RPMI8226 (cell line): ENCODE measurements at regions not wholly inside any gene's neighbourhood (a gene's known extent, or its start where the extent isn't known, plus 50 kb on each side); places are given as distances from the start of the nearest gene placed in this dataset.

ENCODE experiments used
- DNase-seq: peaks from one replicate; pipeline ENCODE4 v3.0.0-alpha.2; 2015

DNA sequence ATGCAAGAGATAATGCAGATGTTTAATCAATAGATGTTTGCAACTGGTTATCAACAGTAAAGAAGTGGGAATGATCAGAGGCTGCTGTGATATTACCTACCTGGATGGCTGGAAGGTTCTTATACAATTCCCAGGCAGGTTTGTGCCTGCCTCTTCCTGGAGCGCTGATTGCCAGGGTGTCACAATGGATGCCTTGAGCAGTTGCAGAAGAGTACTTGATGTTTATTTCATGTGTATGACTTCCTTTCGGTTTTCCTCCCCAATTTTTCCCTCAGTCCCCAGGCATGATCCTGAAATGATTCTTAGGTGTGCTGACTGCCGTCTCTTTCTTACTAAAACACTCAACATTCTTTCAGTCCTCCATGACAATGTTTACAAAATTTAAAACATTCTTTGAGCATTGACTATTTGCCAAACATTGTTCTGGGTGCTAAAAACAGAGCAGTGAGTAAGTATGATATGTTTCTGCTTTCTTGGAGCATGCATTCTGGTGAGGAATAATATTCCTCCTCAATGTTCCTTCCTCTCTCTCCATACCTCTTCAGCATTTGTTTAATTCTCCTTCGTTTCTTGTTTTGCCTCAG lies 416.6 kb upstream of the TRIB2 start:
- DNase-seq, result no peak

- no peak for DNase-seq
These were observed 415.8 kb upstream of the TRIB2 start for GRCh38 chr2:12300927-12301326.

DNA sequence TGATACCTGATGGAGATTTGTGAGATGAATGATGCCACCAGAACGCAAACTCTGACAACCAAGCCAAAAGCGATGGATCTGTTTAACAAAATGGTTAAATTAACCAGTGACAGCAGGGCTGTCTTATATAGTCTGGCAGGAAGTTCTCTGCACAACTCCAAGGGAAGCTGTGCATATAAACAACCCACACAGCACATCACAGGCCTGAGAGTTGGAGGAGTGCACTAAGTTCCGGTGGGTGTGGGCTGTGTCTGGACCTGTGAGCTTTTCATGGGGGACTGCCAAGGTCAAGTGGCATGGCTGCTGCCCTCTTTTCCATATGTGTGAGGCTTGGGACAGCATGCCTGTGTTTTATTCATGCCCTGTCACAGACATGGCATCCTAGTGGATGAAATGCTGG lies 414.6 kb upstream of the TRIB2 start:
- no peak for DNase-seq

- DNase-seq, result no peak
These were observed 414.0 kb upstream of the TRIB2 start for GRCh38 chr2:12302691-12303090.

- no peak for DNase-seq
These were observed 413.3 kb upstream of the TRIB2 start for GRCh38 chr2:12303181-12304030.

DNA sequence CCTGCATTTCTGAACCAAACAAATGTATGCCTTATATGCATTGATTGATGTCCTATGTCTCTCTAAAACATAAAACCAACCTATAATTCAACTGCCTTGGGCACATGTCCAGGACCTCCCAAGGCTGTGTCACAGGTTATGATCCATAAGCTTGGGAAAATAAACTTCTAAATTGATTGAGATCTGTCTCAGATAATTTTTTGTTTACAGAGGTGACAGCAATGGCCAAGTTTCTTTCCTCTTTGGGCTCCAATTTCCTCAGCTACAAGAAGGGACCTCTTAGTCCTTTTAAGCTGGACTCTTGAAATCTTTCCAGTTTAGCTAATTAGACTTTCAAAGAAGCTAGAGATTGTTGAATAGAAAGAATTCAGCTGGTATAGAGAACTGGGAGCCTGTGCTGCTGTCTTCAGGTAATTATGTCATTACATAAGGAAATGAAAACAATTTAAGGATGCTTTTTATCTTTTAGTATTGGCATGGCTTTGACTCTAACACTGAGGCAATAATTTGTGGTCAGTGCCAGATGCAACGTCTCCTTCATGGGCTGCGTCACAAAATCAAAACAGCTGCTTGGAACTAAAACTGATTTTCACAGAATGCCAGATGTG lies 412.1 kb upstream of the TRIB2 start:
- DNase-seq, result no peak

DNA sequence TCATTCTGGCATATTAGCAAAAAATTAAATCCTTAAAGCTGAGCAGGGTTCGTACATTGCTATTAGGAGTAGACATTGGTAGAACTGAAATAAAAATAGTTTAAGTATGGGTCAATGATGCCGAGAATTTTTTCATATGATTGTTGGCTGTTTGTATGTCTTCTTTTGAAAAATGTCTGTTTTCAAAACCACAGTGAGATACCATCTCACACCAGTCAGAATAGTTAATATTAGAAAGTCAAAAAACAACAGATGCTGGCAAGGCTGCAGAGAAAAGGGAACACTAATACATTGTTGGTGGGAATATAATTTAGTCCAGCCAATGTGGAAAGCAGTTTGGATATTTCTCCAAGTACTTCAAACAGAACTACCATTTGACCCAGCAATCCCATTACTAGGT lies 410.8 kb upstream of the TRIB2 start:
- no peak for DNase-seq

- DNase-seq, result no peak
These were observed 406.3 kb upstream of the TRIB2 start for GRCh38 chr2:12310399-12310798.

- no peak for DNase-seq
These were observed 403.1 kb upstream of the TRIB2 start for GRCh38 chr2:12313445-12314126.

DNA sequence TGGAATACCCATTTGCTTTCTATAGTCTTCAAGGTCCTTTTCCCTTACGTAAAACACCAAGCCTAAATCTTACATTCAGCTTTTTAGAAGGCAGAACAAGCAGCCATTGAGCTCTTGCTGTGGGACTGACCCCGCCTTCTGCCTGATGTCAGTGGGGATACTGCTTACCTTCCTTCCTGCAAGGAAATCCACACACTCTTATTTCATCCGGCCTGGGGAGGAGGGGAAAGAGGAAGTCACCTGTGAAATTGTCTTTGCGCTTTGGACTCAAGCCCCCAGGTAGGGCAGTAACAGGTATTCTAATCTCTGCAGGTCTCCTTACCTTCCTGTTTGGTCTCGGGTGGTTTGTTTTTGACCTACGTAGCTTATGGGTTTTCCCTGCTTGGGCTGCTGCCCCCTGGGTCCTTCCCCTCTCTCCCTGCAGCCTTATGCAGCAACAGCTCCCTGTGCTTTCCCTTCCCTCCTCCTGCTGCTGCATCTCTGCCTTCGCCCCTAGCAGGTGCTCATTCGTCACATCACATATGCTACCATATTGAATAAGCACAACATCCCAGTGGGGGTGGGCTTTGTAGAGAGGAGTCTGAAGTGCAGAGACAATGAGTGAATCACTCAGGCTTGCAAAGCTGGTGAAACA lies 402.5 kb upstream of the TRIB2 start:
- DNase-seq, result no peak

DNA sequence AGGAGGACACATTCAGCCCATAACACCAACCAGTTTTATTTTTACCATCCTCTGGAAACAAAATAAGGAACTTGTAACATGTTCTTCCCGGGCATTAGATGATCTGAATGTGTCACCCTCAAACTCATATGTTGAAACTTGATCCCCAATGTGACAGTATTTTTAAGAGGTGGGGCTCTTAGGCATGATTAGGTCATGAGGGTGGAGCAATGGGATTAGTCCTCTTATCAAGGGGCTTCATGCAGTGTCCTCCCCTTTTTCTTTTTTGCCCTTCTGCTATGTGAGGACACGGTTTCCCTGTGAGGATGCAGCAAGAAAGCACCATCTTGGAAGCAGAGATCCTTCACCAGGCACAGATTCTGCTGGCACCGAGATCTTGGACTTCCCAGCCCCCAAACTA lies 401.5 kb upstream of the TRIB2 start:
- DNase-seq, result no peak

- DNase-seq, result no peak
These were observed 400.3 kb upstream of the TRIB2 start for GRCh38 chr2:12316476-12316875.

DNA sequence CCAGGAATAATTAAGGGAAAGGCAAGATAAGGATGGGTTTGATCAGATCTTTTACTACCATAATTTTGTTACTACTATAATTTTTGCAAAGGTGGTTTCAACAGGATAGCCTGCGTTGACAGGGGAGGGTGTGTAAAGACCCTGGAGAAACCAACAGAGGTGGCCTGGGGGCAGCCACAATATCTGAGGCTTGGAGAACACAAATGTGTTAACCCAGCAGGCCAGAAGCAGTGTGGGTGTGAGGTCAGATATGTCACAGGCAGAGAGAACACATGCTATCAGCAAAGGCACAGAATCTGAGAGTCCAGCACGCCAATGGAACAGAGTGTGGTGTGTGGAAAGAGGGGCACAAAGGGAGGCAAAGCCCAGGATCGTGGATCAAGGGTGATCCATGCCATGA lies 399.4 kb upstream of the TRIB2 start:
- no peak for DNase-seq

- DNase-seq, result no peak
These were observed 398.8 kb upstream of the TRIB2 start for GRCh38 chr2:12317814-12318426.

DNA sequence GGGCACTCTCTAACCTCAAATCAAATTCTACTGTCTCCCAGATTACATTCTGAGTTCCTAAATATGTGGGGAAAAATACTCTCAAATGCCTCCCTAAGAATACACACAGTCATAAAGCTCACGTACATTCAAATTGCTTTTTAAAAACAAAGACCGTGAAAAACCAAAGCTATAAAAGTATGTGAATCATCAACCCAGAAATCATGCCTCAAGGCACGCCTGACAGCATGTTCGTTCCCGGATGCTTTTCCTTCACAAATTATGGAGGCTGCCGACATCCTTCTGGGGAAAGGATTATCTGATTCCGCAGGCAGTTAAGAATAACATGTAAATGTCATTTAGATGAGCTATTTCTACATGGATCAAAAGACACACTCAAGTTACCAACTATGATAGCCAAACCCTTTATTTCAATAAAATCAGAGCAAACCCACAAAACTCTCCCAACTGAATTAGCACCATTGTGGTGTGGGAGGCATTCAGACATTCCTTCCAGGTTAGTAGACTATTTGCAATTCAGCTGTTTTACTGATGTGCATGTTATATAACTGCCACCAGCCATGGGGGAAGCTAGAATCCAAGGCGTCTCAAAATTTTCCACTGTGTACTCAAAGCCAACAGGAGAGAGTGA lies 398.2 kb upstream of the TRIB2 start:
- no peak for DNase-seq

- no peak for DNase-seq
These were observed 396.6 kb upstream of the TRIB2 start for GRCh38 chr2:12320027-12320734.

GRCh38 chr2:12320991-12321641 lies 395.6 kb upstream of the TRIB2 start:
- no peak for DNase-seq

GRCh38 chr2:12321886-12322285 lies 394.9 kb upstream of the TRIB2 start:
- no peak for DNase-seq

- no peak for DNase-seq
These were observed 390.9 kb upstream of the TRIB2 start for GRCh38 chr2:12325806-12326205.

GRCh38 chr2:12326449-12327190 lies 390.1 kb upstream of the TRIB2 start:
- peak; percentile 26 for DNase-seq
